HCT116 (cell line): ENCODE measurements at regions not wholly inside any gene's neighbourhood (a gene's known extent, or its start where the extent isn't known, plus 50 kb on each side); places are given as distances from the start of the nearest gene placed in this dataset.

Experiments used
- ATAC-seq: fragments of 200-7000 bp; cut with Tn5 transposase; 2 replicates; pipeline ENCODE4 v1.9.1; 2020; ENCODE audit warnings: mild to moderate bottlenecking, moderate library complexity
- BruUV-seq: library from RNA; stranded (reverse); fragments of 400-500 nt; replicated peaks from 2 replicates; lab custom pipeline; 2021; lab: Mats Ljungman, UMichigan
- CTCF ChIA-PET: fragments of 300-600 bp; sonication (Branson Sonifier 250); formaldehyde crosslinking; loops from one replicate; lab custom pipeline; 2021; ENCODE audit warnings: antibody characterized with exemption; lab: Charles Lee
- POLR2A ChIA-PET: fragments of 300-600, 350-600 bp; sonication (Branson Sonifier 250); formaldehyde crosslinking; loops from one replicate; lab custom pipeline; 2021; ENCODE audit warnings: antibody characterized with exemption; lab: Charles Lee
- RAD21 ChIA-PET, 2 experiments: fragments of 300-600 bp; sonication (Branson Sonifier 250); formaldehyde crosslinking; loops; one replicate each; lab custom pipeline; 2023; ENCODE audit warnings: low total read pairs in 2 of 2; ENCODE audit not compliant: uncharacterized antibody in 2 of 2, unreplicated experiment in 2 of 2, low non-redundant PET in 1 of 2; lab: Charles Lee
- DNase-seq: peaks from one replicate; pipeline ENCODE4 v3.0.0-alpha.2; 2010; ENCODE audit warnings: low read depth, low spot score
- H2AFZ ChIP-seq: fragments of 200-600 bp; shearing (Covaris generic), sonication (generic); 2 replicates; pipeline ENCODE4 v1.6.1; 2017; ENCODE audit warnings: low read depth, mixed run types, mixed read lengths, antibody characterized with exemption, low read length; ENCODE audit not compliant: poor library complexity, severe bottlenecking
- H3K27ac ChIP-seq: 2 replicates; pipeline ENCODE4 v1.5.1; 2012; ENCODE audit warnings: low read depth, low read length
- H3K27me3 ChIP-seq: fragments of 200-600 bp; sonication (generic); 2 replicates; pipeline ENCODE4 v1.6.1; 2016; ENCODE audit warnings: mixed run types, low read length, mixed read lengths; ENCODE audit not compliant: insufficient read depth
- H3K36me3 ChIP-seq, 2 experiments: fragments of 200-500 bp in 1 of 2; fragments of 200-600 bp in 1 of 2; sonication (Bioruptor generic) in 1 of 2; sonication (generic) in 1 of 2; 2 replicates each; pipeline versions ENCODE4 v1.5.1 to v1.6.1; 2014 to 2016; ENCODE audit warnings: low read length in 2 of 2, inconsistent platforms in 1 of 2, mixed read lengths in 1 of 2, mixed run types in 1 of 2; ENCODE audit not compliant: insufficient read depth in 2 of 2, control insufficient read depth in 1 of 2
- H3K4me1 ChIP-seq, 2 experiments: fragments of 200-600 bp in 1 of 2; sonication (generic) in 1 of 2; 2 replicates each; pipeline versions ENCODE4 v1.5.1 to v1.6.1; 2012 to 2017; ENCODE audit warnings: low read length in 2 of 2, inconsistent platforms in 1 of 2, mild to moderate bottlenecking in 1 of 2, mixed read lengths in 1 of 2, mixed run types in 1 of 2, moderate library complexity in 1 of 2; ENCODE audit not compliant: insufficient read depth in 2 of 2, control insufficient read depth in 1 of 2
- H3K4me2 ChIP-seq: fragments of 200-600 bp; sonication (generic); 2 replicates; pipeline ENCODE4 v1.6.1; 2017; ENCODE audit warnings: mixed run types, low read length, mixed read lengths
- H3K4me3 ChIP-seq, 2 experiments: fragments of 200-600 bp in 1 of 2; sonication (generic) in 1 of 2; replicated peaks in 1 of 2; 2 replicates each; pipeline ENCODE4 v1.5.1; 2011 to 2016; ENCODE audit warnings: low read length in 2 of 2, control low read depth in 1 of 2, low read depth in 1 of 2, mild to moderate bottlenecking in 1 of 2, mixed read lengths in 1 of 2, mixed run types in 1 of 2
- H3K79me2 ChIP-seq: fragments of 200-600 bp; sonication (generic); 2 replicates; pipeline ENCODE4 v1.6.1; 2017; ENCODE audit warnings: mild to moderate bottlenecking, mixed run types, low read length, moderate library complexity, mixed read lengths; ENCODE audit not compliant: insufficient read depth
- H3K9ac ChIP-seq: fragments of 200-600 bp; sonication (generic); 2 replicates; pipeline ENCODE4 v1.6.1; 2016; ENCODE audit warnings: low read length, mixed read lengths
- H3K9me2 ChIP-seq: fragments of 200-600 bp; sonication (generic), shearing (Covaris generic); 2 replicates; pipeline ENCODE4 v1.6.1; 2017; ENCODE audit warnings: mixed run types, mild to moderate bottlenecking, moderate library complexity; ENCODE audit not compliant: insufficient read depth
- H3K9me3 ChIP-seq, 2 experiments: fragments of 200-500 bp in 1 of 2; fragments of 200-600 bp in 1 of 2; sonication (Bioruptor generic) in 1 of 2; sonication (generic) in 1 of 2; 2 replicates each; pipeline ENCODE4 v1.6.1; 2014 to 2017; ENCODE audit warnings: low read length in 2 of 2, mixed read lengths in 2 of 2, inconsistent platforms in 1 of 2, low read depth in 1 of 2, mild to moderate bottlenecking in 1 of 2, mixed run types in 1 of 2, moderate library complexity in 1 of 2; ENCODE audit not compliant: control insufficient read depth in 1 of 2, insufficient read depth in 1 of 2
- H4K20me1 ChIP-seq: fragments of 200-600 bp; sonication (generic), shearing (Covaris generic); 2 replicates; pipeline ENCODE4 v1.6.1; 2017; ENCODE audit warnings: mixed run types, mild to moderate bottlenecking, moderate library complexity; ENCODE audit not compliant: insufficient read depth
- CBX3 ChIP-seq: IDR thresholded peaks from 2 replicates; pipeline ENCODE4 v1.6.1; 2012; ENCODE audit warnings: low read depth
- EZH2 ChIP-seq: fragments of 200-600 bp; sonication (generic); IDR thresholded peaks from 2 replicates; pipeline ENCODE4 v1.6.1; 2017; ENCODE audit warnings: antibody characterized with exemption, mixed run types
- POLR2A ChIP-seq: IDR thresholded peaks from 2 replicates; pipeline ENCODE4 v1.7.0; 2011; ENCODE audit warnings: borderline replicate concordance; ENCODE audit not compliant: insufficient read depth, insufficient read length; ENCODE audit errors: extremely low read depth
- RAD21 ChIP-seq: IDR thresholded peaks from 2 replicates; pipeline ENCODE4 v1.6.1; 2012; ENCODE audit warnings: low read depth, mild to moderate bottlenecking
- REST ChIP-seq: IDR thresholded peaks from 2 replicates; pipeline ENCODE4 v1.6.1; 2012; ENCODE audit warnings: low read depth
- SP1 ChIP-seq: IDR thresholded peaks from 2 replicates; pipeline ENCODE4 v1.6.1; 2012; ENCODE audit warnings: low read depth
- ZFX ChIP-seq: fragments of 450-650 bp; IDR thresholded peaks from 2 replicates; pipeline ENCODE4 v1.6.1; 2017
- intact Hi-C: fragments of 100-400 bp; cut with micrococcal nuclease; formaldehyde crosslinking; loops from 2 replicates; pipeline ENCODE4 v1.10.0; 2022
- TF ChIP-seq, protein P1 (sequence below): IDR thresholded peaks from 2 replicates; pipeline ENCODE4 v1.6.1; 2012

DNA sequence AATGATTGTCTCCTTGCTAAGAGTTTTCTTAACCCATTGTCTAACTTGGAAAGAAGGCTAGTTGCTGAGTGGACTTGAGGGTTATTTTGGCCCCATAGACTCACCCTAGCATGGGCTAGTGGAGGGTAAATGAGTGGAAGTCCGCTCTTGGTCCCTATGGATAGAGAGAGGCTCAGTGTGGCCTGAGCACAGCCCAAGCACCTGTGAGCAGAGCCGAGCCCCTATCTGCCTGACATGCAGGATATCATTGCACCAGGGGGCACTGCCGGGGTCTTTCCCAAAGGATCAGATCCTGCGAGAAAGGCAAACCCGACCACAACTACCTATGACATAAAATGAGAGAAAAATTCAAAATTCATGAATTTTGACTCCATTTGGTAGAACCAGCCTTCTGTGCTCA, 70.6 kb upstream of the GGTLC1 start:
- no peaks in the 10 kb centered on the region for H3K4me1 ChIP-seq
- no TSS peak for BruUV-seq
- intact Hi-C loops, result no loop called here
- H3K9me3 ChIP-seq, result no peaks in the 10 kb centered on the region
- no peaks in the 10 kb centered on the region for H4K20me1 ChIP-seq
- POLR2A ChIA-PET, result no interaction called here
- H3K27ac ChIP-seq, result no peak overlapping the region
- H3K9me2 ChIP-seq, result no peaks in the 10 kb centered on the region
- H3K9ac ChIP-seq, result no peak overlapping the region
- H3K79me2 ChIP-seq, result no peaks in the 10 kb centered on the region
- H3K4me2 ChIP-seq, result no peak overlapping the region
- no peaks in the 10 kb centered on the region for H3K27me3 ChIP-seq
- ATAC-seq (no peak), DNase-seq (no peak)
- no peaks in the 10 kb centered on the region for H3K36me3 ChIP-seq
- H3K4me3 ChIP-seq, result no peak overlapping the region
- CTCF ChIA-PET, result no interaction called here
- RAD21 ChIA-PET, result no interaction called here
- no peak overlapping the region for H2AFZ ChIP-seq
- no peak for TF ChIP-seq POLR2A
- TF ChIP-seq, protein P1, sequence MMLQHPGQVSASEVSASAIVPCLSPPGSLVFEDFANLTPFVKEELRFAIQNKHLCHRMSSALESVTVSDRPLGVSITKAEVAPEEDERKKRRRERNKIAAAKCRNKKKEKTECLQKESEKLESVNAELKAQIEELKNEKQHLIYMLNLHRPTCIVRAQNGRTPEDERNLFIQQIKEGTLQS, result no peak
- no peak for TF ChIP-seq SP1
- no peak for TF ChIP-seq RAD21
- TF ChIP-seq REST, result no peak
- no peak for TF ChIP-seq CBX3
- TF ChIP-seq EZH2, result no peak
- TF ChIP-seq, all 23 proteins: peak for 0

DNA sequence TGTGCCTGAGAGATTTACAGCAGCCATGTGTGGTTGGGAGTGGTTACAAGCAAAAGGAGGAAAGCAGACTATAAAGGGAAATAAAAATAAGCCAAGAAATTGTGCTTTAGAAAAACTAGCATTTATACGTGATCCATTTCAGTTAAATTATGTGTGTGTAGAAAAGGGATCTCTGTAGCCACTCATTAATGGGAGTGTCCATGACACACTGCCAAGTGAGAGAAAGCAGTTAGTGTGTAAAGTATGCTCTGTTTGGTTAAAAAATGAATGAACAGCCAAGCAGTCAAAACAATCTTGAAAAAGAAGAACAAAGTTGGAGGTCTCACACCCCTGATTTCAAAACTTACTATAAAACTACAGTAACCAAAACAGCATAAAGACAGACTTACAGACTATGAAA, 67.9 kb upstream of the GGTLC1 start:
- H3K4me3 ChIP-seq, result no peak overlapping the region
- H3K36me3 ChIP-seq, result no peaks in the 10 kb centered on the region
- ATAC-seq, result no peak
- no peaks in the 10 kb centered on the region for H4K20me1 ChIP-seq
- CTCF ChIA-PET, result no interaction called here
- RAD21 ChIA-PET, result no interaction called here
- H3K4me2 ChIP-seq, result no peak overlapping the region
- no peak overlapping the region for H3K27ac ChIP-seq
- TF ChIP-seq ZFX, result no peak
- TF ChIP-seq, all 23 proteins: peak for 0
- Histone ChIP-seq H3K27me3 (no peaks in the 10 kb centered on the region), H3K9me2 (no peaks in the 10 kb centered on the region), H3K79me2 (no peaks in the 10 kb centered on the region), H3K9ac (no peak overlapping the region), H3K4me1 (no peaks in the 10 kb centered on the region), H2AFZ (no peak overlapping the region), H3K9me3 (no peaks in the 10 kb centered on the region)
- DNase-seq, result no peak
- intact Hi-C loops, result no loop called here
- no TSS peak for BruUV-seq
- POLR2A ChIA-PET, result no interaction called here
